Vagina (tissue), 2 donors: ENCODE measurements at regions not wholly inside any gene's neighbourhood (a gene's known extent, or its start where the extent isn't known, plus 50 kb on each side); places are given as distances from the start of the nearest gene placed in this dataset.

Experiments
- CTCF ChIP-seq, 3 experiments: fragments of 450-650 bp in 2 of 3; fragments of 200-600 bp in 1 of 3; sonication (generic) in 1 of 3; IDR thresholded peaks; one replicate each; pipeline ENCODE4 v1.5.1; 2017 to 2019; ENCODE audit warnings: antibody characterized with exemption in 3 of 3, mild to moderate bottlenecking in 2 of 3, moderate library complexity in 2 of 3
- POLR2AphosphoS5 ChIP-seq, 2 donors: sonication (generic); formaldehyde crosslinking; IDR thresholded peaks; one replicate each; pipeline ENCODE4 v1.9.0; 2017; ENCODE audit warnings: antibody characterized with exemption in 2 of 2, mild to moderate bottlenecking in 2 of 2, low read depth in 1 of 2; ENCODE audit not compliant: insufficient read depth in 1 of 2

GRCh38 chr13:108425056-108425455 lies 155.5 kb downstream of the TNFSF13B start:
- TF ChIP-seq CTCF (IDR thresholded peaks at IDR 0.05): no peak
- no peak for TF ChIP-seq POLR2AphosphoS5 (IDR thresholded peaks at IDR 0.05; ENCODE audit: insufficient read depth in 1 of 2, low read depth in 1 of 2)
